ENCODE measurements at regions not wholly inside any gene's neighbourhood (a gene's known extent, or its start where the extent isn't known, plus 50 kb on each side); places are given as distances from the start of the nearest gene placed in this dataset.

GRCh38 chr9:26394025-26394424 lies 498.6 kb downstream of the CAAP1 start:
- no peak for DNase-seq (ENCODE audit: low spot score)

GRCh38 chr9:26392639-26393038 lies 500.0 kb downstream of the CAAP1 start:
- DNase-seq (ENCODE audit: low spot score), result no peak

DNA sequence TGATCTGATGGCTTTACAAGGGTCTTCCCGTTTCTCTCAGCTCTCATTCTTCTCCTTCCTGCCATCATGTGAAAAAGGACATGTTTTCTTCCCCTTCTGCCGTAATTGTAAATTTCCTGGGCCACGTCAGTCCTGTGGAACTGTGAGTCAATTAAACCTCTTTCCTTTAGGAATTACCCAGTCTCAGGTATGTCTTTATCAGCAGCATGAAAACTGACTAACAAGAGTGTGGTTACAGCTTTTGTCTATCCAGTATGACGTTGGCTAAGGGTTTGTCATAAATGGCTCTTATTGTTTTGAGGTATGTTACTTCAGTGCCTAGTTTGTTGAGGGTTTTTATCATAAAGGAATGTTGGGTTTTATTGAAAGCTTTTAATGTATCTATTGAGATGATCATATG lies 501.6 kb downstream of the CAAP1 start:
- DNase-seq (ENCODE audit: low spot score), result no peak

- DNase-seq (ENCODE audit: low spot score), result peak; percentile 1
These were observed 517.2 kb downstream of the CAAP1 start for GRCh38 chr9:26375448-26375847.

- DNase-seq (ENCODE audit: low spot score), result no peak
These were observed 519.0 kb downstream of the CAAP1 start for GRCh38 chr9:26373616-26374015.

DNA sequence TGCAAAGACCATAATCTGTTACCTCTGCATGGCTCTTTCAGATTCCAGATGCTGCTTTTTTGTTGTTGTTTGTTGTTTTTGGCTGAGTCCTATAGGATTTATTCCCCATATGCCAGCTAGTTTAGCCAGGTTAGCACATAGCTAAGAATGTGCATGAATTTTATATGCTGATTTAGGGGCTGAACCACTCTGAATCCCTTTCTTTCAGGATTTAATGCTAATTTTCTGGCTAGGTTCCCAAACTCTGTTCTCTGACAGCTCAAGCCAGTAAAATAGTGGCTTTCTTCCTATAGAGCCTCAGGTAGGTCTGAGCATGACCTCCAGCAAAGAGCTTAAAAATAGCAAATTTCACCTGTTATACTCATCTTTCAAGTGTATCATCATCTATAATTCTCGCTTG lies 521.4 kb downstream of the CAAP1 start:
- DNase-seq (ENCODE audit: low spot score), result no peak

DNA sequence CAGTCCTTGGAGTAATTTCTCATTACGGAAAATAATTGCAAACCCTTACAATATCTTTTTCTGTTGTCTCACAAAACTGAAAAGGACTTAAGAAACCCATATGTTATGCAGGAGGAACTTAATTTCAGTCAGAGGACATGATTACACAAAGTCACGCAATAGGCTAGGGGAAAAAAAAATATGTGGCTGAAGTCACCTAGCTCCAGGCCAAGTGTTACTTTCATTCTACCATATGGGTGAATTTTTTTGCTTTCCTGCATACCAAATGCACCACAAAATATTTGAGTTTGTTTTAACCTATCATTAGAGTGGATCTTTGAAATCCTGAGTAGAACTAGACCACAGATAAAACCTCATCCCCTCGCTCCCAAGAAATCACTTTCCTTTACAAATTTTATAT lies 523.5 kb downstream of the CAAP1 start:
- no peak for DNase-seq (ENCODE audit: low spot score)

DNA sequence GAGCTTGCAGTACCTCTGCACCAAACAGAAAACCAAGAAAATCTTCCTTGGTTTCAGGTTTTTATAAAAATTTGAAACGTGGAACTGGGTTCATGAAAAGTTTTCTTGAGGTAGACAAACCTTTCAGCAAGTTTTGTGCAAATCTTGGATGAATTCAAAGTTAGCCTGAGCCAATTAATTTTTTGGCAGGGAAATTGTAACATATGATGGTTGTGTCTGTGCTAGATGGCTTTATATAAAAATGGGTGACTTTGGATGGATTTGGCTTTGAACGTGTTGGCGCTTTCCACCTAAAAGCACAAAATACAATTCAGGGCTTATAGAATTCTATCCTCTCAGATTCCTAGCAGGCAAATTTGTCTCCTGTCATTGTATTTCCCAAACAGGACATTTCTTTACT lies 524.4 kb downstream of the CAAP1 start:
- no peak for DNase-seq (ENCODE audit: low spot score)

GRCh38 chr9:26361010-26361409 lies 531.6 kb downstream of the CAAP1 start:
- no peak for DNase-seq (ENCODE audit: low spot score)

DNA sequence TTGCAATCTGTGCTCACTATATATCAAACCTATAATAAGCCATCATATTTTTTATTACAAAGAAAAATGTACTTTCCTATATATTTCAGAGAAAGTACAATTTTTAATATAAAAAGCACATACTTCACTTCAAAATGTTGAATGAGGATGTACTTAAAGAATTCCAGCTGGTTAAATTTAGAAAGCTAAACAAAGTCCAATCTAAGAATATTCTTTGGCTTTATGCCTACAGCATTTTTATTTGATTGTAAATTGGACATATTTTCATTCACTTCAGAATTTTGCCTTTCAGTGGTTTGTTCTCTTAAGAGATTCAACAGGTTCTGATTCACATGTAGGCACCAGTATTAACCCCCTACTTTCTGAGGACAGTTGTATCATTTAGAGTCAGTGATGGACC lies 533.8 kb downstream of the CAAP1 start:
- no peak for DNase-seq (ENCODE audit: low spot score)

DNA sequence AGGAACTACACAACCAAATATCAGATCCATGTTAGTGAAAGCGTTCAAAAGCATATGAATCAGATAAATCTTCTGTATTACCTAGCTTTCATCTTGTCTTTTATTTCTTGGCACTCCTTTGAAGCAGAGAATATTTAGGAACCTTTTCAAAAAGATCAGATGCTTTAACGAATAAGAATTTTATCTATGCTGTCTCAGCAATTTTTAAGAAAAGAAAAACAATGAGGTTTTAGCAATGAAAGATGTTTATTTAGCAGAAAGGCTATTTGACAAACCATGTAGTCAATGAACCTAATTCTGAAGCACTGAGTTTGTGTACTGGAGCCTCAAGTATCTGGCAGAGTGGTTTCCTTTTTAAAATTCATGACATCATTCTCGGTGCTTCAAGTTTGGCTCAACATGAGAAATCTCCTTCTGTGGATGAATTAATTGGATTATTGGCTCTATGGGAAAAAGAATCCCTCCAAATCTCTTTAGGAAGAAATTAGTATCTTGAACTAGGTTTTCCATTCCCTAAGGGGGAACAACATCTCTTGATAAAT lies 534.7 kb downstream of the CAAP1 start:
- no peak for DNase-seq (ENCODE audit: low spot score)

GRCh38 chr9:26356491-26356890 lies 536.1 kb downstream of the CAAP1 start:
- DNase-seq (ENCODE audit: low spot score), result no peak

- no peak for DNase-seq (ENCODE audit: low spot score)
These were observed 545.6 kb downstream of the CAAP1 start for GRCh38 chr9:26346942-26347477.

GRCh38 chr9:26341545-26341944 lies 551.1 kb downstream of the CAAP1 start:
- no peak for DNase-seq (ENCODE audit: low spot score)

DNA sequence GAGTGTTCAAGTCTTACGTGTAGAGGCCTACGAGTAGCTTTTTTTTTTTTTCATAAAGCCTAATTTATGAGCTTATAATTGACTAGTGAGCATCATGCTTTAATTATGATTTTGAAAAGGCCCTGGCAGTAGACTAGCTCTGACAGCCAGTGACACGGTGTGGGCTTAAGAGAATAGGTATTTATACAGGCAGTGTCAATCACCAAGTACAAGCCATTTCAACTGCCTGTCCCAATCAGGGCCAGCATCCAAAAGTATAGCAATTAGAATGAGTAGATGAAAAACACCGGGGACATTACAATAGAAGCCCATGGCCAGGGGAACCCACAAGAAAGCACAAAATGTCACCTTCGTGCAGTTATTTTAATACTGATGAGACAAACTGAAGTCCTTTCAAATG lies 552.8 kb downstream of the CAAP1 start:
- DNase-seq (ENCODE audit: low spot score), result no peak

DNA sequence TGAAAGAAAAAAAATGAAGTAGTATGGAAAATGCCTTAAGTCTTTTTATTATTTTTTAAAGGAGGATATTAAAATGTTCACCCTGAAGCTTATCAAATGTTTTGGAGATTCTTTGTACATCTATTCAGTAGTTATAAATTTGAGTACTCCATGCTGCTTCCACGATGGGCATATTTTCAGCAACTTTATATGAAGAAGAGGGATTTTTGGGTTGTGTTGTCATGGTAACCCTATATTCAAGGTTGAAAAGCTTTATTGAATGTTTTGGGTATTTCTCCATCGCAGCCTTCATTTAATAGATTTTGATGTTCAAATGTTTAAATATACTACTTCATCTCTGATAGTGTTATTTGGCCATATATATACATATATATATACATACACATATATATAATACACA lies 557.5 kb downstream of the CAAP1 start:
- DNase-seq (ENCODE audit: low spot score), result no peak

- peak; percentile 3 for DNase-seq (ENCODE audit: low spot score)
These were observed 557.9 kb downstream of the CAAP1 start for GRCh38 chr9:26334706-26335105.

DNA sequence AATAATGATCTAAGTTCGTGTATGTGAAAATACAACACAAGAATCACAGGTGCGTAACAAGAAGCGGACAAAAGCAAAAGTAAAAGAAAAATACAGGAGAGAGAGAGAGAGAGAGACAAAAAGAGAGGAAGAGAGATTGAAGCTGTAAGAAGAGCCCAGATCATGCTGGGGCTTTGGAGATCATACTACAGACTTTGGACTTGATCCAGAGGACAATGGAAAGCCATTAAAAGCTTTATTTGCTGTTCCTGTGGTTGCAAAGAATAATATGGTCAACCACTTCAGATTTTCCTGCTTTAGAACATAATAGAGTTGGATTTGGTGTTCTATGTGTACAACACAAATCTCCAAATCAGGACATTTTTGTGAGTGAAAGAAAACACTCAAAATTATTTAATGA lies 561.4 kb downstream of the CAAP1 start:
- DNase-seq (ENCODE audit: low spot score), result no peak

- DNase-seq (ENCODE audit: low spot score), result no peak
These were observed 562.6 kb downstream of the CAAP1 start for GRCh38 chr9:26329974-26330373.

DNA sequence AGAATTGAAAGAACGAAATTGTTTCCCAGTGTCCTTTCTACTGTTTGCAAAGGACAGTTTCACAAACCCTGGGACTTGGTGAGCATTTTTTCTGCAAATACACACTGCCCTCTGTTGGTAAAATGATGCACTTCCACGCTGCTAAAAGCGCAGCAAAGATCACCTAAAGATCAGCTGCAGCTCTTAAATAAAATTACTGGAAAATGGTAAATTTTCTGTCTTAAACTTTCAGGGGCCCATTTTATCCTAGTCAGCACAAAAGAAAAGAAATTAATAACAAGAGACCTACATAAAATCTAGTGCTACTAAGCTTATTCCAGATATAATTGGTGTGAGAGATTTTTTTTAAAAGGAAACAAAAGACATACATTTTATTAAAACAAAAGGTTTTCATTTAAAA lies 566.0 kb downstream of the CAAP1 start:
- peak; percentile 64 for DNase-seq (ENCODE audit: low spot score)

- DNase-seq (ENCODE audit: low spot score), result no peak
These were observed 567.2 kb downstream of the CAAP1 start for GRCh38 chr9:26325444-26325829.

DNA sequence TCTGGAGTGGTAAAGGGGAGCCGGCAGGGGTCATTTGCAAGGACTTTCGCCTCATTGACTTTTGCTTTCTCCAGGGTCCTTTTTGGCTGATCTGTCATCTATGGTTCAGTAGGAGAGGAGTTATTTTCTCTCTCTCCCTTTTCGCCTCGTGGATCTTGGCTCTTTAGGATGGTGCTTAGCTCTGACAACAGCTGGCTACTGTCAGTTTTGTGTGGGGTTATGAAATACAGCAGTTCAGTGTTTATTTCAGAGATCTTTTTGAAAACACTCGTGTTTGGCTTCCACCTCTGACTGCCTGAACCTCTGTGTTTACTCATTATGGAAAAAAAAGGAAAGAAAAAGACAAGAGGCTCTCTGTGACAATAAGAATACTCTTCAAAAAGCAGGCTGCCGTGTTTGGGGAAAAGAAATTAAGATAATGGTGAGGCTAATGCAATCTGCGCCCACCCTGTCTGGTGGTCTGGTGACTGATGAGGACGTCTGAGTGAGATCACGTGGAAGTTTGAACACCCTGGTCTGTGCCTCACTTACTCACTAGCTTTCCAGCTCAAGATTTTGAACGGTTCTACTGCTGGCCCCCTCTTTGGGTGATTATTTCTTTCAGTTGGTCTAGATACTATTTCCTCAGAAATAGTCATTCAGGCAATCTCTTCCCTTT lies 567.7 kb downstream of the CAAP1 start:
- no peak for DNase-seq (ENCODE audit: low spot score)

DNA sequence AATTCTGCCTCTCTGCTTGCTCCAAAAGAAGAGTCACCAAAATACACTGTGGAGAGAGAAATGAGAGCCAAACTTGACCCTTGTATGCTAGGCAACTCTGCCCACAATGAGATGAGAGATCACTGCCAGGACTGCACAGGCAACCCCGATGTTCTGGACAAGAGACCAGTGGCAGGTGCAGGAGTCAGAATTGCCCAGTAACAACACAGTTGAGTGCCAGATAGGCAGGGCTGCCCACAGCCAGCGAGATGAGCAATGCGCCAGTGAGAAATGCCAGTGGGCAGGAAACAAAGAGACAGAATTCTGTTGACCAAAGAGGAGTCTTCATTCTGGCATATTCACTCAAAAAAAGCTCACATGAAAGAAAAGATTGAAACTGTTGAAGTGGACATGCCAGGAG lies 570.7 kb downstream of the CAAP1 start:
- no peak for DNase-seq (ENCODE audit: low spot score)

DNA sequence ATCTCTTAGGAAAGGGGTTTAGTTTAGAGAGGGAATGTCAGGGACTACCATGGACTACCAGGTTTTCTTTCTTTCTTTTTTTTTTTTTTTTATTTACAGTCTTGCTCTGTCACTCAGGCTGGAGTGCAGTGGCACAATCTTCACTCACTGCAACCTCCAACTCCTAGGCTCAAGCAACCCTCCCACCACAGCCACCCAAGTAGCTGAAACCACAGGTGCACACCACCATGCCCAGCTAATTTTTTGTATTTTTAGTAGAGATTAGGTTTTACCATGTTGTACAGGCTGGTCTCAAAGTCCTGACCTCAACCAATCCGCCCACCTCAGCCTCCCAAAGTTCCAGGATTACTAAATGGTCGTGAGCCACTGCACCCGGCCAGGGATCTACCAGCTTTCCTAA lies 572.7 kb downstream of the CAAP1 start:
- no peak for DNase-seq (ENCODE audit: low spot score)
